Activated CD4-positive, alpha-beta T cell treated with anti-CD3 and anti-CD28 coated beads, Interleukin-2, amount 10 ng/mL, durations not matched to agents 24 days and 14 days (primary cell): ENCODE measurements at regions not wholly inside any gene's neighbourhood (a gene's known extent, or its start where the extent isn't known, plus 50 kb on each side); places are given as distances from the start of the nearest gene placed in this dataset.

Experiments
- DNase-seq: peaks from one replicate; pipeline ENCODE4 v3.0.0; 2022
- H3K27ac Mint-ChIP-seq: one replicate; pipeline ENCODE4 v1.8.0; 2022; ENCODE audit warnings: mild to moderate bottlenecking, mixed read lengths
- H3K27me3 Mint-ChIP-seq: one replicate; pipeline ENCODE4 v1.8.0; 2022; ENCODE audit warnings: mixed read lengths
- H3K36me3 Mint-ChIP-seq: one replicate; pipeline ENCODE4 v1.8.0; 2022; ENCODE audit warnings: low read depth, mild to moderate bottlenecking, mixed read lengths
- H3K4me1 Mint-ChIP-seq: one replicate; pipeline ENCODE4 v1.8.0; 2021; ENCODE audit warnings: mixed read lengths
- H3K4me3 Mint-ChIP-seq: one replicate; pipeline ENCODE4 v1.8.0; 2022; ENCODE audit warnings: mild to moderate bottlenecking, moderate library complexity, mixed read lengths
- H3K9me3 Mint-ChIP-seq: one replicate; pipeline ENCODE4 v1.8.0; 2021; ENCODE audit warnings: mixed read lengths
- intact Hi-C: fragments of 100-400 bp; cut with micrococcal nuclease; formaldehyde crosslinking; loops from one replicate; pipeline ENCODE4 v1.15.1; 2023

- H3K4me1 Mint-ChIP-seq = no peaks in the 10 kb centered on the region
- H3K27ac Mint-ChIP-seq = no peak overlapping the region
- H3K36me3 Mint-ChIP-seq = no peaks in the 10 kb centered on the region
- DNase-seq = no peak
- H3K27me3 Mint-ChIP-seq = no peaks in the 10 kb centered on the region
- intact Hi-C loops = no loop called here
- H3K4me3 Mint-ChIP-seq = no peak overlapping the region
- H3K9me3 Mint-ChIP-seq = peaks cover 15% of the 10 kb centered on the region
Measured at GRCh38 chr11:95514416-95515110, 275.0 kb downstream of the FAM76B start.

DNA sequence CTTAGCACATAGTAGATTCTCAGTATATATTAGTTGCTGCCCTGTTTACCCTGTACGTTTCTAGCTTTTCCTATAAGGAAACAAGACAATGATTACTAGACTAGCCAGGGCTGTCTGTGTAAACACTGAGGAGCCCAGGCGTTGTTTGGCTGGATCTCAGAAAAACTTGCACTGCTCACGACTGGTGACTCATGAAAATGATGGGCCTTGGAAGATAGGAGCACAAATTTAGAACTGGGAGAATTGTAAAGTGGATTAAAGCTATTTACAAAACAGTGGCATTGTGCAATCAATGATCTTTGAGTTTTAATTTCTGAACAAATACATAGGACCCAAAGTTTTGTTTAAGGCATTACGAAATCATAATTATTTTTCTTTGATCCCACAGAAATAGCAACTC is 276.9 kb downstream of the FAM76B start:
- intact Hi-C loops = no loop called here
- Mint-ChIP-seq H3K27ac (no peak overlapping the region), H3K4me3 (no peak overlapping the region), H3K27me3 (no peaks in the 10 kb centered on the region), H3K36me3 (no peaks in the 10 kb centered on the region), H3K9me3 (peaks cover 8% of the 10 kb centered on the region), H3K4me1 (no peaks in the 10 kb centered on the region)
- DNase-seq = no peak

DNA sequence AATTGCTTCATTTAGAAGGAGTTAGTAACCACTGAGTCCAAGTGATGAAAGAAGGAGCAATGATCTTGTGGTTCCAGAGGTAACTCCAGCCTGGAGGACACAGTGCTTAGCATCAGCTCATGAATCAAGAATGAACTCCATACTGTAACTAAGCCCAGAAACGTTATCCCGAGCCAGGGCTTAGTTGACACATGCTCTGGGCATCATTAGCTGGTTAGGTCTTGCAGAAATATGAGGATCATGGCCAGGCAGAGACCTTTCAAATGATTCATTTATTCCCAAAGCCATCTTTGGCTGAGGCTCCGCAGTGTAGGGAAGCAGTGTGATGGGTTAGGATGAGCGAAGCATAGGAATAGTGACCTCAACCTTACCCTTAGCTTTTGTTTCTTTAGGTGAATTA is 277.4 kb downstream of the FAM76B start:
- H3K36me3 Mint-ChIP-seq = no peaks in the 10 kb centered on the region
- H3K4me3 Mint-ChIP-seq = no peak overlapping the region
- DNase-seq = no peak
- H3K27ac Mint-ChIP-seq = no peak overlapping the region
- intact Hi-C loops = no loop called here
- H3K9me3 Mint-ChIP-seq = peaks cover 8% of the 10 kb centered on the region
- no peaks in the 10 kb centered on the region for H3K4me1 Mint-ChIP-seq
- no peaks in the 10 kb centered on the region for H3K27me3 Mint-ChIP-seq

DNA sequence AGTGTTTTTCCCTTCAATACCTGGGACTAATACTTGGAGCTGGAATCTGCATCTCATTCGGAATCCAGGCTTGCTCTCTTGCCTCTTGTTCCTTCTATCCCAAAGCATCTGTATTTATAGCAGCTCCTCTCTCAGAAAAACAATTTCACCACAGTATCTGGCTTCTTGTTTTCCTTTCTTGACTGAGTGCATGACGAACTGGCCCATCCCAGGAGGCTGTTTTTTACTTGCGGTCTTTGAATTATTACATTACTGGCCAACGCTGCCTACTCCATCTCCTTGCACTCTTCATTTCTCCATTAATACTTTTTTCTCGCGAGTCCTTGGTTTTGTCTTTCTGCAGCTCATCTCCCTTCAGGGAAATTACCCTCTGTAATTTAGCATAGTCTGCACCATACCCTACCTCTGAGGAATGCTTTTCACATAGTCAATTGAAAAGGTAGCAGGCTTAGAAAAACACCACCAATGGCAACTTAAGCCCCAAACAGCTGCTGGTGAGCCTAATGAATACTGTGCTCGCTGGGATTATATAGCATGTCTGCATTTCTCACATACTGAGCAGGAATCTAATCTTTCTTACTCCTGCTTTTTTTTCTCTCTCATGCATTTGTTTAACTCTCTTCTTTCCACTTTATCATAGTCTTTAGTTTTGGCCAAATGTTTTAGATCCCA is 277.4 kb upstream of the SESN3 start:
- Mint-ChIP-seq H3K27me3 (no peaks in the 10 kb centered on the region), H3K36me3 (no peaks in the 10 kb centered on the region), H3K4me3 (no peak overlapping the region), H3K9me3 (peaks cover 5% of the 10 kb centered on the region), H3K4me1 (peaks cover 9% of the 10 kb centered on the region), H3K27ac (no peak overlapping the region)
- no peak for DNase-seq
- intact Hi-C loops = no loop called here

- no peaks in the 10 kb centered on the region for H3K36me3 Mint-ChIP-seq
- DNase-seq = no peak
- H3K4me1 Mint-ChIP-seq = peaks cover 9% of the 10 kb centered on the region
- peaks cover 5% of the 10 kb centered on the region for H3K9me3 Mint-ChIP-seq
- no peaks in the 10 kb centered on the region for H3K27me3 Mint-ChIP-seq
- no peak overlapping the region for H3K4me3 Mint-ChIP-seq
- intact Hi-C loops = no loop called here
- no peak overlapping the region for H3K27ac Mint-ChIP-seq
Measured at GRCh38 chr11:95507794-95508193, 276.8 kb upstream of the SESN3 start.

DNA sequence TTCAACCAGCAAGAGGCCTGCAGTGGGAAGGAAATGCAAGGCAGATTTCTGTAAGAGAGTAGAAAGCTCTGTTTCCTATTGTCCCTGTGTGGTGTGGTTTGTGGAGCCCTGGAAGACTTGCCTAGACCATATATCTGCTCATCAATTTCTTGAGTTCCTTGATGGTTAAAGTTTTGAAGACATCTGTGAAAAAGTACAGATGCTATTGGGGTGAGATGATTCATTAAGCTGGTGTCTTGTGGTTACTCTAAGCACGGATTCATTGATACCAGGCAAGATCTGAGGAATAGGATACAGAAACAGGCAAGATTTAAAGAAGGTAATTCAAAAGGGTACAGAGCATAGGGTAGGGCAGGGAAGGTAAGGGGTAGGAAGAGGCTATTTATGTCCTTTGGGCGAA is 275.8 kb upstream of the SESN3 start:
- Mint-ChIP-seq H3K9me3 (peaks cover 5% of the 10 kb centered on the region), H3K27ac (no peak overlapping the region), H3K27me3 (no peaks in the 10 kb centered on the region), H3K4me3 (no peak overlapping the region), H3K4me1 (peaks cover 9% of the 10 kb centered on the region), H3K36me3 (no peaks in the 10 kb centered on the region)
- DNase-seq = no peak
- intact Hi-C loops = no loop called here

DNA sequence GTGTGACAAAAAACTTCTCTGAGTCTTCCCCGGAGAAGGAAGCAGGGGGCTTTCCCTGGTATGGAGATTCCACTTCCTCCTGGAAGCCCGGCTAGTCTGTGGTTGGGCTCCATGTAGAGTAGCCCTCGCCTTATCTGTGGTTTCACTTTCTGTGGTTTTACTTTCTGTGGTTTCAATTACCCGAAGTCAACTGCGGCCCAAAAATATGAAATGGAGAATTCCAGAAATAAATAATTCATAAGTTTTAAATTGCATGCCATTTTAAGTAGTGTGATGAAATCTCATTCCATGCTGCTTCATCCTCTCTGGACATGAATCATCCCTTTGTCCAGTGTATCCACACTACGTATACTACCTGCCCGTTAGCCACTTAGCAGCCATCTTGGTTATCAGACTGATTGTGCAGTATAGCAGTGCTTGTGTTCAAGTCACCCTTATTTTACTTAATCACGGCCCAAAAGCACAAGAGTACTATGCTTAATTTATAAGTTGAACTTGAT is 275.0 kb upstream of the SESN3 start:
- no peak for DNase-seq
- peaks cover 5% of the 10 kb centered on the region for H3K9me3 Mint-ChIP-seq
- intact Hi-C loops = no loop called here
- H3K27me3 Mint-ChIP-seq = no peaks in the 10 kb centered on the region
- no peak overlapping the region for H3K27ac Mint-ChIP-seq
- H3K4me3 Mint-ChIP-seq = no peak overlapping the region
- no peaks in the 10 kb centered on the region for H3K36me3 Mint-ChIP-seq
- H3K4me1 Mint-ChIP-seq = peaks cover 9% of the 10 kb centered on the region

DNA sequence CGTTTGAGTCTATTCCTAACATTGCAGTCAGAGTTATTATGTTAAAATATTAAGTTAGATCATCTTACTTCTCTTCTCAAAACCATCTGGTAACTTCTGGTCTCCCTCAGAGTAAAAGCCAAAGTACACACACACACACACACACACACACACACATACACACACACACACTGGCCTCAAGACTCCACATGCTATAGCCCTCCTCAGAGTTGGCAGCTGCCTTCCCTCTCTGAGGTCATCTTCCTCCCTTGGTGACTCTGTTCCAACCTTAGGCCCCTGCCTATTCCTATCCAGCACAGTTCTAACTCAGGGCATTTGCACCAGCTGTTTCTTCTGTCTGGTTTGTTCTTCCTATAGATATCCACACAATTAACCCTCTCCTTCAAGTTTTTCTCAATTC is 272.0 kb upstream of the SESN3 start:
- Mint-ChIP-seq H3K27ac (no peak overlapping the region), H3K9me3 (peaks cover 5% of the 10 kb centered on the region), H3K27me3 (no peaks in the 10 kb centered on the region), H3K36me3 (no peaks in the 10 kb centered on the region), H3K4me3 (no peak overlapping the region), H3K4me1 (peaks cover 15% of the 10 kb centered on the region)
- intact Hi-C loops = no loop called here
- no peak for DNase-seq

- intact Hi-C loops = no loop called here
- H3K4me3 Mint-ChIP-seq = no peak overlapping the region
- H3K36me3 Mint-ChIP-seq = no peaks in the 10 kb centered on the region
- peaks cover 7% of the 10 kb centered on the region for H3K9me3 Mint-ChIP-seq
- H3K27me3 Mint-ChIP-seq = no peaks in the 10 kb centered on the region
- DNase-seq = no peak
- H3K4me1 Mint-ChIP-seq = peaks cover 15% of the 10 kb centered on the region
- H3K27ac Mint-ChIP-seq = no peak overlapping the region
Measured at GRCh38 chr11:95502522-95502921, 271.5 kb upstream of the SESN3 start.

- Mint-ChIP-seq H3K4me3 (no peak overlapping the region), H3K27me3 (no peaks in the 10 kb centered on the region), H3K27ac (no peak overlapping the region), H3K4me1 (peaks cover 14% of the 10 kb centered on the region), H3K36me3 (no peaks in the 10 kb centered on the region), H3K9me3 (peaks cover 9% of the 10 kb centered on the region)
- DNase-seq = no peak
- intact Hi-C loops = no loop called here
Measured at GRCh38 chr11:95501761-95502266, 270.8 kb upstream of the SESN3 start.

- Mint-ChIP-seq H3K27ac (no peak overlapping the region), H3K9me3 (peaks cover 9% of the 10 kb centered on the region), H3K27me3 (no peaks in the 10 kb centered on the region), H3K4me1 (peaks cover 7% of the 10 kb centered on the region), H3K36me3 (no peaks in the 10 kb centered on the region), H3K4me3 (no peak overlapping the region)
- no peak for DNase-seq
- intact Hi-C loops = no loop called here
Measured at GRCh38 chr11:95500466-95500865, 269.5 kb upstream of the SESN3 start.

- no peaks in the 10 kb centered on the region for H3K36me3 Mint-ChIP-seq
- H3K4me1 Mint-ChIP-seq = peaks cover 7% of the 10 kb centered on the region
- H3K27ac Mint-ChIP-seq = no peak overlapping the region
- no peak overlapping the region for H3K4me3 Mint-ChIP-seq
- no peaks in the 10 kb centered on the region for H3K27me3 Mint-ChIP-seq
- H3K9me3 Mint-ChIP-seq = peaks cover 12% of the 10 kb centered on the region
- no peak for DNase-seq
- intact Hi-C loops = no loop called here
Measured at GRCh38 chr11:95499516-95500135, 268.6 kb upstream of the SESN3 start.

DNA sequence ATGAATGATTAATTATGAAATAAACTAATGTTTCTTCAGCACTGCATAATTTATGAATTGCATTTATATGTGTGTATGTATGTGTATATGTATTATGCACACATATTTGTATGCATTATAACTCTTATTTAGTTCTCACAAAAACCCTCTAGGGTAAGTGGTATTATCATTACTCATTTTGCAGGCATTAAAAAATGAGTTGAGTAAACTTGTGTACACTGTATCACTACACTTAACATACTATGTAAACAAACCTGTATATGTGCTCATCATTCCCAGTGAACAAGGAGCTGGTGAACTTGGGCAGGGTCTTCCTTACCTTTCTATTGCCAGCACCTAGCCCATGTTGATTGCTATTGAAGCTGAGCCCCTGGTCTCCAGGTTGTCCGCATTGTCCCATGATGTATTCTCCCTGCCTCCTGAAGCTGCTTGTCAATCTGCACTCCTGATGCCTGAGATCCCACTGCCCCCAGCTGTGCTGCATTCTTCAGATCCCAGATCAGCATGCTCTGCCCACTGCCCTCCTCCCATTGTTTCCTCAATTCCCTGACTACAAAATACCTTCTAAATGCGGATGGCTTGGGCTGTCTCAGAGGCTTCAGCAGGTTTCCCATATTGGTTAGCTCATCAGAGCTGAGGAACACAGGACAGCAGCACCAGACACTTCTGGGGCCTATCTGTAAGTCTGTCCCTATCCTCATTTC is 267.9 kb upstream of the SESN3 start:
- DNase-seq = no peak
- H3K9me3 Mint-ChIP-seq = peaks cover 7% of the 10 kb centered on the region
- H3K27ac Mint-ChIP-seq = no peak overlapping the region
- no peaks in the 10 kb centered on the region for H3K27me3 Mint-ChIP-seq
- intact Hi-C loops = no loop called here
- no peaks in the 10 kb centered on the region for H3K36me3 Mint-ChIP-seq
- H3K4me1 Mint-ChIP-seq = peaks cover 7% of the 10 kb centered on the region
- H3K4me3 Mint-ChIP-seq = no peak overlapping the region

DNA sequence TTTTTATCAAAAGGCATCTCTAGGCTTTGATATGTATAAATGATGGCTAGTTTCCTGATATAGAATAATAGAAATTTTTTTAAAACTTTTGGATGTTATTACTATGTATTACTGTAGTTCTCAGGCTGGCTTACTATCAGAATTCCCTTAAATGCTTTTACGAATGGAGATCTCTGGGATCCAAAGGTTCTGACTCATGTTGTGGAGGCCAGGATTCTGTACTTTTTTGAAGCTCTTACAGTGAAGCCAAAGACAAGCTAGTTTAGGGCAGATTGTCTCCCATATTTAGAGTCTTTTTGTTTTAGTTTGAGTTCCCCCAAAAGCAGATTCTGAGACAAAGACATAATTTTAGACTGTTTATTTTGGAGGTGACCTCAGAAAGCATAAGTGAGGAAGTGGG is 265.9 kb upstream of the SESN3 start:
- Mint-ChIP-seq H3K27ac (no peak overlapping the region), H3K27me3 (no peaks in the 10 kb centered on the region), H3K4me3 (no peak overlapping the region), H3K9me3 (peaks cover 9% of the 10 kb centered on the region), H3K36me3 (no peaks in the 10 kb centered on the region), H3K4me1 (peaks cover 7% of the 10 kb centered on the region)
- intact Hi-C loops = no loop called here
- DNase-seq = no peak
